ENCODE measurements at regions not wholly inside any gene's neighbourhood (a gene's known extent, or its start where the extent isn't known, plus 50 kb on each side); places are given as distances from the start of the nearest gene placed in this dataset.

DNA sequence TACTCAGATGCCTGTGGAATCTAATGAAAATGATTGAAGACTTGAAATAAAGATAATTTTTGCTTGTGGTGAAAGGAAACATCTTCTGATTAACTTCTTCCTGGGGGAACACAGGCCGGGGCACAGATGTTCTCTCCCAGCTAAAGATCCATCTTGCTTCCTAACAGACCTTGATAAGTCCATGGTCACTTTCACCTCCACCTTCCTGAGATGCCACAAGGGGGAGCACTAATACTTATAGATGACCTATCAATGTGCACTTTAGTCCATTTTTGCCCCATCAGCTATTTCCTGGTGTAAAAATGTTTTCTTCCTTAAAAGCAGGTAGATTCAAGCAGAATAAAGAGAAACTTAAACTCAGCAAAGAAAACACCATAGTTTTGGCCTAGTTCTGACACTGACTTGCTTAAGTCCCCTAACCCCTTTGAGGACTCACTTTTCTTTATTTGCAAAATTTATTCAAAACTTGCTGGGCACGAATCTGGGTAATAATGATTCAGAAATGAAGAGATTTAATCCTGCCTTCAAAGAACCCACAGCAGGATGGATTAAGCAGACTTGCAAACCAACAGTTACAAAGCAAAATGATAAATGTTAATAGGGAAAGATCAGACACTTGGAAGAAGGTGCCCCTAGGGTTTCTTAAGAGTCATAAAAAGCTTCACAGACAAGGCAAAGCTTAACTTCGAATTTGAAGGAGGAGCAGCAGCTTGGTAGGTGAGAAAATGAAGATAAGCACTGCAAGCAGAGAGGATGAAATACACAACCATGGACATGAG is 158.7 kb downstream of the RAB38 start:
- H4K91ac ChIP-seq (ENCODE audit: insufficient read length, low read depth, low read length): no peak overlapping the region
- no peaks in the 10 kb centered on the region for H3K27me3 Mint-ChIP-seq (ENCODE audit: low read depth)
- no peak overlapping the region for H3K27ac Mint-ChIP-seq
- no peaks in the 10 kb centered on the region for H3K27me3 ChIP-seq (ENCODE audit: insufficient read depth, low read length)
- no peaks in the 10 kb centered on the region for H3K9me3 Mint-ChIP-seq
- no peak overlapping the region for H2BK120ac ChIP-seq (ENCODE audit: low read depth, low read length, poor library complexity, severe bottlenecking)
- no peak overlapping the region for H3K4me2 ChIP-seq (ENCODE audit: insufficient read depth, insufficient read length, low read length)
- H2AFZ ChIP-seq (ENCODE audit: low read length): no peak overlapping the region
- H3K36me3 Mint-ChIP-seq (ENCODE audit: insufficient read depth in 1 of 3, low read depth in 3 of 3): no peaks in the 10 kb centered on the region
- no peaks in the 10 kb centered on the region for H3K79me1 ChIP-seq (ENCODE audit: insufficient read depth, low read depth, low read length, poor library complexity, severe bottlenecking)
- H2BK12ac ChIP-seq (ENCODE audit: insufficient read length, low read depth, low read length): no peak overlapping the region
- H3K14ac ChIP-seq (ENCODE audit: insufficient read depth, low read length): no peak overlapping the region
- WGBS (ENCODE audit: extremely low coverage, insufficient read length, low lambda C conversion rate): no CpG with 5 or more reads among the region's 3 CpGs
- H4K8ac ChIP-seq (replicated peaks; ENCODE audit: insufficient read length, low read depth, low read length): no peak overlapping the region
- peak; percentile 56 for DNase-seq
- H3K9me3 ChIP-seq (ENCODE audit: control insufficient read depth, low read depth, low read length): no peaks in the 10 kb centered on the region
- H3K18ac ChIP-seq (ENCODE audit: insufficient read length, low read depth, low read length): no peak overlapping the region
- H3K9ac ChIP-seq (ENCODE audit: extremely low read depth, insufficient read length, low read length): no peak overlapping the region
- H3K4me1 ChIP-seq (ENCODE audit: insufficient read depth, low read length): no peaks in the 10 kb centered on the region
- H4K20me1 ChIP-seq (ENCODE audit: control insufficient read depth, insufficient read depth, insufficient read length): no peaks in the 10 kb centered on the region
- no peak overlapping the region for H3T11ph ChIP-seq (ENCODE audit: low read length)
- H2BK5ac ChIP-seq (ENCODE audit: insufficient read length, low read length): no peak overlapping the region
- no peak overlapping the region for H3K4ac ChIP-seq (ENCODE audit: low read depth, low read length)
- no peaks in the 10 kb centered on the region for H3K23me2 ChIP-seq (ENCODE audit: insufficient read length, low read depth, low read length, poor library complexity, severe bottlenecking)
- no peak overlapping the region for H2BK20ac ChIP-seq (ENCODE audit: low read depth, low read length, poor library complexity, severe bottlenecking)
- no peak overlapping the region for H3K56ac ChIP-seq (ENCODE audit: insufficient read length, low read depth, low read length)
- H3K4me1 Mint-ChIP-seq: peaks cover 4 to 14% of the 10 kb centered on the region in 2 experiments
- no peak overlapping the region for H2BK15ac ChIP-seq (ENCODE audit: low read depth, low read length)
- H3K79me2 ChIP-seq (ENCODE audit: insufficient read depth, low read length): no peaks in the 10 kb centered on the region
- H4K5ac ChIP-seq (ENCODE audit: insufficient read length, low read depth, low read length): no peak overlapping the region
- no peak overlapping the region for H3K23ac ChIP-seq (ENCODE audit: insufficient read length, low read depth, low read length)
- H3K4me3 Mint-ChIP-seq: no peak overlapping the region
- TF ChIP-seq, protein P1, sequence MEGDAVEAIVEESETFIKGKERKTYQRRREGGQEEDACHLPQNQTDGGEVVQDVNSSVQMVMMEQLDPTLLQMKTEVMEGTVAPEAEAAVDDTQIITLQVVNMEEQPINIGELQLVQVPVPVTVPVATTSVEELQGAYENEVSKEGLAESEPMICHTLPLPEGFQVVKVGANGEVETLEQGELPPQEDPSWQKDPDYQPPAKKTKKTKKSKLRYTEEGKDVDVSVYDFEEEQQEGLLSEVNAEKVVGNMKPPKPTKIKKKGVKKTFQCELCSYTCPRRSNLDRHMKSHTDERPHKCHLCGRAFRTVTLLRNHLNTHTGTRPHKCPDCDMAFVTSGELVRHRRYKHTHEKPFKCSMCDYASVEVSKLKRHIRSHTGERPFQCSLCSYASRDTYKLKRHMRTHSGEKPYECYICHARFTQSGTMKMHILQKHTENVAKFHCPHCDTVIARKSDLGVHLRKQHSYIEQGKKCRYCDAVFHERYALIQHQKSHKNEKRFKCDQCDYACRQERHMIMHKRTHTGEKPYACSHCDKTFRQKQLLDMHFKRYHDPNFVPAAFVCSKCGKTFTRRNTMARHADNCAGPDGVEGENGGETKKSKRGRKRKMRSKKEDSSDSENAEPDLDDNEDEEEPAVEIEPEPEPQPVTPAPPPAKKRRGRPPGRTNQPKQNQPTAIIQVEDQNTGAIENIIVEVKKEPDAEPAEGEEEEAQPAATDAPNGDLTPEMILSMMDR (conservative IDR thresholded peaks at IDR 0.05): peak; percentile 87
- H2AK5ac ChIP-seq (ENCODE audit: insufficient read length, low read length): no peak overlapping the region
- H3K27ac ChIP-seq (ENCODE audit: insufficient read length, low read depth, low read length): no peak overlapping the region

All from H9 (cell line).